Heart left ventricle (tissue), 13 donors: ENCODE measurements at regions not wholly inside any gene's neighbourhood (a gene's known extent, or its start where the extent isn't known, plus 50 kb on each side); places are given as distances from the start of the nearest gene placed in this dataset.

ENCODE experiments used
- POLR2A ChIP-seq, 2 donors: fragments of 450-650 bp; IDR thresholded peaks; one replicate each; pipeline ENCODE4 v1.6.1; 2017; ENCODE audit warnings: antibody characterized with exemption in 2 of 2, mild to moderate bottlenecking in 2 of 2, moderate library complexity in 2 of 2
- TF ChIP-seq, protein P1 (sequence below), 12 donors: fragments of 200-600 bp; sonication (generic) in 4 of 12; IDR thresholded peaks; one replicate each; pipeline versions ENCODE4 v1.5.0 to v1.8.0; 2018 to 2022; ENCODE audit warnings: antibody characterized with exemption in 12 of 12, mild to moderate bottlenecking in 5 of 12
- donor health status: ischemic (EF 13 %, LVEDD 7.1; RV severe dilation, severe dysfunction).
- donor health status: DM: no; HTN: yes; CAD: no.
- donor health status: DM: no; HTN: no; CAD: no.
- donor health status: ischemic (EF 25% LVEDD 6.9; RV normal size, moderate dysfunction).
- donor health status: ischemic (EF 25% LVEDD 5.7; RV mildly dilated, moderate dysfunction).
- donor health status: ischemic (EF 35%, LVEDD 5.7; RV mildly dilated, moderate dysfunction).
- donor health status: nonischemic (EF 11% LVEDD 7.7; RV severe dilation, severe dysfunction).
- donor health status: DM: yes; HTN: yes; CAD: no.
- donor health status: PGD.
- donor health status: ischemic (EF 29% LVEDD 5.4; RV normal size, mild dysfunction).
- donor health status: nonischemic (EF 23%, LVEDD 6.1; RV moderate dilation, normal function).

DNA sequence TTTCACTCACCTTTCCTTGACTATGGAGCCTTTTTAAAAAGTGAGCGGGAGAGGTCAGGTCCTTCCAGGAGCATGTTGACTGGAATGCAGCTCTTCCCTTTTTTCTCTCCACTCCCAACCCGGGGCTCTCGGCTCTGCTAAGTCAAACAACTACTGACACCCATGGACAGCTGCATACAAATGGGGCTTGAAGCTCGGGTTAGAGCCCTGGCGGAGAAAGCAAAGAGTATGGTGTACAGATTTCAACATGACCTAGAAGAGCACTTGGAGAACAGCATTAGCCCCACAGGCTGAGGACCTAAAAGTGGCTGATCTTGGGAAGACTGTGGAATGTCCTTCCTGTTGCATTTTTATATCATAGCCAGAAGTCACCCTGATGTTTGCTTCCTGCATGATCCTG is 162.0 kb upstream of the STMND1 start:
- TF ChIP-seq, protein P1, sequence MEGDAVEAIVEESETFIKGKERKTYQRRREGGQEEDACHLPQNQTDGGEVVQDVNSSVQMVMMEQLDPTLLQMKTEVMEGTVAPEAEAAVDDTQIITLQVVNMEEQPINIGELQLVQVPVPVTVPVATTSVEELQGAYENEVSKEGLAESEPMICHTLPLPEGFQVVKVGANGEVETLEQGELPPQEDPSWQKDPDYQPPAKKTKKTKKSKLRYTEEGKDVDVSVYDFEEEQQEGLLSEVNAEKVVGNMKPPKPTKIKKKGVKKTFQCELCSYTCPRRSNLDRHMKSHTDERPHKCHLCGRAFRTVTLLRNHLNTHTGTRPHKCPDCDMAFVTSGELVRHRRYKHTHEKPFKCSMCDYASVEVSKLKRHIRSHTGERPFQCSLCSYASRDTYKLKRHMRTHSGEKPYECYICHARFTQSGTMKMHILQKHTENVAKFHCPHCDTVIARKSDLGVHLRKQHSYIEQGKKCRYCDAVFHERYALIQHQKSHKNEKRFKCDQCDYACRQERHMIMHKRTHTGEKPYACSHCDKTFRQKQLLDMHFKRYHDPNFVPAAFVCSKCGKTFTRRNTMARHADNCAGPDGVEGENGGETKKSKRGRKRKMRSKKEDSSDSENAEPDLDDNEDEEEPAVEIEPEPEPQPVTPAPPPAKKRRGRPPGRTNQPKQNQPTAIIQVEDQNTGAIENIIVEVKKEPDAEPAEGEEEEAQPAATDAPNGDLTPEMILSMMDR (IDR thresholded peaks at IDR 0.05): no peak
- TF ChIP-seq POLR2A (IDR thresholded peaks at IDR 0.05): no peak
